ENCODE measurements at regions not wholly inside any gene's neighbourhood (a gene's known extent, or its start where the extent isn't known, plus 50 kb on each side); places are given as distances from the start of the nearest gene placed in this dataset.

- TF ChIP-seq CTCF (IDR thresholded peaks at IDR 0.05) (no peak), POLR2AphosphoS5 (IDR thresholded peaks at IDR 0.05) (no peak)
Observed at GRCh38 chr1:80310703-80311245, 1304.2 kb upstream of the ADGRL4 start.
